ENCODE measurements at regions not wholly inside any gene's neighbourhood (a gene's known extent, or its start where the extent isn't known, plus 50 kb on each side); places are given as distances from the start of the nearest gene placed in this dataset.

GRCh38 chr22:47802421-47802820, 1040.0 kb downstream of the TBC1D22A start:
- TF ChIP-seq CTCF (IDR thresholded peaks at IDR 0.05) (no peak), EZH2 (IDR thresholded peaks at IDR 0.05; ENCODE audit: borderline replicate concordance, insufficient read depth, low read depth, low read length, poor library complexity, severe bottlenecking) (no peak)
